HG02588 (cell line): ENCODE measurements at regions not wholly inside any gene's neighbourhood (a gene's known extent, or its start where the extent isn't known, plus 50 kb on each side); places are given as distances from the start of the nearest gene placed in this dataset.
"Not testable (repeated sequence)": the region's sequence is repeated elsewhere in the genome, so short reads cannot be mapped to it uniquely, and the experiment has no call there.

Source experiments
- ATAC-seq: cut with Tn5 transposase; IDR thresholded peaks from one replicate; pipeline ENCODE4 v1.9.1; 2021; ENCODE audit warnings: mild to moderate bottlenecking, moderate library complexity; ENCODE audit not compliant: unreplicated experiment

GRCh38 chr13:55615081-55615480, 1525.6 kb upstream of the PRR20A start:
- ATAC-seq = no peak

- no peak for ATAC-seq
These were observed 1523.5 kb upstream of the PRR20A start for GRCh38 chr13:55617241-55617640.

- no peak for ATAC-seq
These were observed 1513.5 kb upstream of the PRR20A start for GRCh38 chr13:55627221-55627620.

DNA sequence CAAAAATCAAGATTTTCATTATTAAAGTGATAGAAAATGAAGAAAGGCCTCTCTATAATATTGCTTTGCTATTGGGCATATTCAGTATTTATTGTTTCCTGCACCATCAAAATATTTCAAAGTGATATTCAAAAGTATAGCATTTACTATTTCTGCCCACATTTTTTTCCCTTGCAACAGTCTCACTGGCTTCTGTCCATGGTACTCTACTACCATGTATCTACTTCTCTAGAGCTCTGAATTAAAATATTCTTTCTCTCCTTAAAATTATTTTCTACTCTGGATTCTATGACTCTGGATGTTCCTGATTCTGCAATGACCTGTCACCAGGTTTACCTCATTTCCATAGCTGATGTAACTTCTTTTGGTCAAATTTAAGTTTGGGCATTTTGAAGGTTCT, 1508.3 kb upstream of the PRR20A start:
- ATAC-seq = no peak

DNA sequence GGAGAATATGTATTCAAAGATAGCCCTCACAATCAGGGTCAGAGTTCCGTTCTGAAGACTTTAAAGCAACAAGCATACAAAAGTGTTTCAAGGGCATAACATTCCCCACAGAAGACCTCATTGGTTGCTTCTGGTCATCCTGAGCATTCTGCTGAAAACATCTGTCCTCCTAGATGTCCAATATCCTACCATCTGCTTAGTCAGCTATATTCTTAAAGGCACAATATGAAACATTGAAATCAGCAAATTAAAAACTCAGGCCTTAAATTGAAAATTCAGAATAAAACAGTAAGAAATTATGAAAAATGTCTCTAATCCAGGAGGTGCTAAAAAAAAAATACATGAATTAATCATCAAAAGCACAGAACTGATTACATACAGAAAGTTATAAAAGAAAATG, 1491.2 kb upstream of the PRR20A start:
- ATAC-seq = no peak

GRCh38 chr13:55652657-55653056, 1488.1 kb upstream of the PRR20A start:
- no peak for ATAC-seq

DNA sequence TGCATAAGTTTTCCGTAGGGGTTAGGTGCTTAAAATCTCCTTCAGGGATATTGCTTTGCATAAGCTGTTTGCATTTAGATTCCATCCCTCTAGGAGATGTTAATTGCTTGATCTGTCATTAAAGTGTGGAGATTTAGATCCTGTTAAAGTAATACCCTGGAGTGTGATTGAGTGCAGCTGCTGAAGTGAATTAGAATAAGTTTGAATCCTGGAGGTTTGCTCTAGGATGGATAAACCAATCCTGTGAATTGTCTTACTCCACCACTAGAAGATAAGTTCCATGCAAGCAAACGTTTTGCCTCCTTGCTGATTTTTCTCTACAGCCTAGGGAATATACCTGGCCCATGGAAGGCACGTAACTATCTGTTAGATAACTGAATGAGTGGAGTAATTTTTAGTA, 1487.2 kb upstream of the PRR20A start:
- no peak for ATAC-seq

GRCh38 chr13:55654243-55654642, 1486.5 kb upstream of the PRR20A start:
- ATAC-seq = no peak

DNA sequence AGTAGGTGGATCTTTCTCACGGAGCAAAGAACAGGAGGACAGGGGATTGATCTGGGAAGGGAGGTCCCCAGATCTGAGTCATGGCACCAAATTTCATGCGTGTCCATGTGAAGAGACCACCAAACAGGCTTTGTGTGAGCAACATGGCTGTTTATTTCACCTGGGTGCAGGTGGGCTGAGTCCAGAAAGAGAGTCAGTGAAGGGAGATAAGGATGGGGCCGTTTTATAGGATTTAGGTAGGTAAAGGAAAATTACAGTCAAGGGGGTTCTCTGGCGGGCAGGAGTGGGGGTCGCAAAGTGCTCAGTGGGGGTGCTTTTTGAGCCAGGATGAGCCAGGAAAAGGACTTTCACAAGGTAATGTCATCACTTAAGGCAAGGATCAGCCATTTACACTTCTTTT, 1480.5 kb upstream of the PRR20A start:
- not testable (repeated sequence) for ATAC-seq

GRCh38 chr13:55660851-55661250, 1479.9 kb upstream of the PRR20A start:
- ATAC-seq = no peak

DNA sequence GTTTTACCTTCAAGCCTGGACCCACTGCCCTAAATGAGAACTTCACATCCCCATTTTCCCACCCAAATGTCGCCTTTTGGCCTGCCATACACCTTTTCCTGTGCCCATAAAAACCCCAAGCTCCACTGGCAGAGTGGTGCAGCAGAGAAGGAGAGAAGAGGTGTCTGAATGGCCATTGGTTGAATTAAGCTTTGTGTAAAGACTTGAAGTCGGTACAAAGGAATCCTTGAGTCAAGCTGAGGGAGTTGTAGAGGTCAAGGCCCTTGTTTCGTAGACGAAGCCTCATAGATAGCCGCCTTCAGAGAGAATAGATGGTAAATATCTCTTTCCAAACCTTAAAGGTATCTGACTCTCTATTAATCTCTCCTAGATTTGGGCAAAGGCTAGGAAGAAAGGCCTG, 1479.2 kb upstream of the PRR20A start:
- ATAC-seq = no peak

DNA sequence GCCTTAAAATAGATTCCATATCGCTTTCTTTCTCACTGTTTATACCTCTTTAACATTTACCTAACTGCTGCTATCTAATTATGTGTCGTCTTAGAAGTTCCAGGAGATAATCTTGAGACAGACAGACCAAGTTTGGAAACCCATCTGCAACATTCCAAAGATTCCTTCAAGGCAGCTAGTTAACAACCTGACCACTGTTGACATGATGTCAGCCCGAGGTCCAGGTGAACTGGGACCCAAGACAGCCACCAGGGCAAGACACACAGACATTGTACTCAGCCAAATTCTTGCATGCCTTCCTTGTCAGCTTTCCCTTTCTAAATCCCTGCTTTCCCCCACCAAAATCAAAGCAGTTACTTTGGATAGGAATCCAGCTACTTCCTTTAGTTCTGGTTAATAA, 1476.5 kb upstream of the PRR20A start:
- ATAC-seq = no peak

GRCh38 chr13:55669051-55669450, 1471.7 kb upstream of the PRR20A start:
- no peak for ATAC-seq

GRCh38 chr13:55673910-55674309, 1466.8 kb upstream of the PRR20A start:
- ATAC-seq = no peak

GRCh38 chr13:55682776-55683175, 1457.9 kb upstream of the PRR20A start:
- no peak for ATAC-seq

- ATAC-seq = no peak
These were observed 1435.2 kb upstream of the PRR20A start for GRCh38 chr13:55705526-55705925.

DNA sequence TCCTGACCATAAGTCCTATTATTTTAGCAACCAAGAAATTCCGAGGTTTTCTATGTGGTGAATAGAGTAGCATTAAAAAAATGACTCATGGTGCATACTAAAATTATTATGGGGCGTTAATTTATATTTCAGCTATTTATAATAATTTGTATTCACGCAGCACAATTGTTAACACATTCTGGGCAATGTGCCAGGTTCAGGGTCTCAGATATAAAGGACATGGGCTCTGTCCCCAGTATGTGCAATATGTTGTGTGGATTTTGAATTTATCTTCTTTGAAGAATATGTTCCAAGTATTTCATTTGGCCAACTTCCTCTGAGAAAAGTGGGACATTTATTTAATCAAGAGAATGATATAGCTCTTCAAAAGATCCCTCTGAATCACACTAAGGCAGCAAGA, 1434.7 kb upstream of the PRR20A start:
- ATAC-seq = no peak

- no peak for ATAC-seq
These were observed 1426.6 kb upstream of the PRR20A start for GRCh38 chr13:55714120-55714519.

GRCh38 chr13:55727683-55728082, 1413.0 kb upstream of the PRR20A start:
- ATAC-seq = no peak

- no peak for ATAC-seq
These were observed 1412.5 kb upstream of the PRR20A start for GRCh38 chr13:55728247-55728646.

- ATAC-seq = no peak
These were observed 1394.9 kb upstream of the PRR20A start for GRCh38 chr13:55745828-55746227.

- ATAC-seq = no peak
These were observed 1378.7 kb upstream of the PRR20A start for GRCh38 chr13:55761986-55762385.

DNA sequence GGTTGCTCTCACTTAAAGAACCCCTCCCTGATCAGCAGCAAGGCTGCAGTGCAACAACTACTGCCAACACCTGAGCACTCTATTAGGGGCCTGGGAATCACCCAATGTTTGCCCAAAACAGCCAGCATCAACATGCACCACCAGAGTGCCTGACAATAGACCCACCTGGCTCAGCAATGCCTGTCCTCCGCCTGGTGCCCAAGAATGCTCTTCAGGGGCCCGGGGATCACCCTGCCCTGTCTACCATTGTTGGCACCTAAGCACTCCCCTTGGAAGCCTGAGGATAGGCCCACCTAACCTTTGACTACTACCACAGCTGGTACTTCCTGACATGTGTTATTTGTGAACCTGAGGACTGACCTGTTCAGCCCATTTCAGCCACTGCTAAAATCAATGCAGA, 1363.1 kb upstream of the PRR20A start:
- ATAC-seq = no peak

DNA sequence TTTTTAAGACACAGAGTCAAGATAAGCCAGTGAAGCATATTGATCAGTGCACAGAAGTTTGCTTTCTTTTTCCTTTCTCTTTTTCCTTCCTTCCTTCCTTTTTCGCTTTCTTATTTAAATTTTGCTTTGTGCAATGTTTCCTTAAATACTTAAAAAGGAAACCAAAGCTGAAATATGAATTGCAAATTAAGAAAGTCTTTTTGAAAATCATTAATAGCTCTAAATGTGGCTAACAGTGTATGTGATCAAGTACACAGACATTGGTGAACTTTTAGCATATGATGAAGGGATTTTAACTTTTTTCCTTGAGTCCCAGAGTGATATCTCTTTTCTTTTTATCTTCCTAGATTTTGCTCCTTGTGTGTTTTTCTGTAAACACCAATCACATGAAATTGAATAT, 1356.9 kb upstream of the PRR20A start:
- ATAC-seq = no peak
